Stimulated activated naive CD8-positive, alpha-beta T cell treated with anti-CD3 and anti-CD28 coated beads, Interleukin-15, amount 100 ng/mL, for 72 hours (primary cell): ENCODE measurements at regions not wholly inside any gene's neighbourhood (a gene's known extent, or its start where the extent isn't known, plus 50 kb on each side); places are given as distances from the start of the nearest gene placed in this dataset.

Source experiments
- ATAC-seq: fragments of 150-1000 bp; cut with Tn5 transposase; 2 replicates; pipeline ENCODE4 v1.10.0; 2021; ENCODE audit warnings: mild to moderate bottlenecking, moderate library complexity
- DNase-seq, 2 donors: peaks; one replicate each; pipeline ENCODE4 v3.0.0; 2021 to 2022
- H3K27ac Mint-ChIP-seq, 2 donors: one replicate each; pipeline ENCODE4 v1.8.0; 2022; ENCODE audit warnings: mild to moderate bottlenecking in 2 of 2, mixed read lengths in 2 of 2, moderate library complexity in 2 of 2
- H3K27me3 Mint-ChIP-seq: one replicate; pipeline ENCODE4 v1.8.0; 2022; ENCODE audit warnings: mixed read lengths
- H3K4me1 Mint-ChIP-seq: one replicate; pipeline ENCODE4 v1.8.0; 2022; ENCODE audit warnings: mild to moderate bottlenecking, mixed read lengths
- H3K4me3 Mint-ChIP-seq, 2 donors: one replicate each; pipeline ENCODE4 v1.8.0; 2022; ENCODE audit warnings: mild to moderate bottlenecking in 2 of 2, mixed read lengths in 2 of 2, moderate library complexity in 1 of 2
- H3K9me3 Mint-ChIP-seq, 2 donors: one replicate each; pipeline ENCODE4 v1.8.0; 2022; ENCODE audit warnings: mixed read lengths in 2 of 2

DNA sequence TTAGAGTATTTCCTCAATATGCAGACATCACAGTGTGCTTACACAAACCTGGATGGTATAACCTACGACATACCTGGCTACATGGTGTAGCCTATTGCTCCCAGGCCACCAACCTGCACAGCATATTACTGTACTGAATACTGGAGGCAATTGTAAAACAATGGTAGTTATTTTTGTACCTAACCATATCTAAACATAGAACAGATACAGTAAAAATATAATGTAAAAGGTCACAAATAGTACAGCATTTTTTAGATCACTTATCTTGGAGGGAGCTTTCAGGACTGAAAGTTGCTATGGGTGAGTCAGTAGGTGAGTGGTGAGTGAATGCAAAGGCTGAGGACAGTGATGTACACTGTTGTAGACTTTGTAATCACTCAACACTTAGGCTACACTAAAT lies 492.3 kb downstream of the MRPL39 start:
- H3K27ac Mint-ChIP-seq: no peak overlapping the region
- no peak for ATAC-seq

GRCh38 chr21:25107708-25108107 lies 499.6 kb downstream of the MRPL39 start:
- H3K9me3 Mint-ChIP-seq: peaks cover 0 to 5% of the 10 kb centered on the region in 2 donors
- H3K27me3 Mint-ChIP-seq: no peaks in the 10 kb centered on the region
- H3K4me3 Mint-ChIP-seq: no peak overlapping the region
- no peaks in the 10 kb centered on the region for H3K4me1 Mint-ChIP-seq
- no peak overlapping the region for H3K27ac Mint-ChIP-seq
- ATAC-seq (no peak), DNase-seq (no peak)

More for the DNA sequence above, 492.3 kb downstream of the MRPL39 start:
- H3K4me3 Mint-ChIP-seq: no peak overlapping the region
- H3K4me1 Mint-ChIP-seq: no peaks in the 10 kb centered on the region
- no peaks in the 10 kb centered on the region for H3K27me3 Mint-ChIP-seq
- H3K9me3 Mint-ChIP-seq: peaks cover 0 to 6% of the 10 kb centered on the region in 2 donors
- DNase-seq: no peak

DNA sequence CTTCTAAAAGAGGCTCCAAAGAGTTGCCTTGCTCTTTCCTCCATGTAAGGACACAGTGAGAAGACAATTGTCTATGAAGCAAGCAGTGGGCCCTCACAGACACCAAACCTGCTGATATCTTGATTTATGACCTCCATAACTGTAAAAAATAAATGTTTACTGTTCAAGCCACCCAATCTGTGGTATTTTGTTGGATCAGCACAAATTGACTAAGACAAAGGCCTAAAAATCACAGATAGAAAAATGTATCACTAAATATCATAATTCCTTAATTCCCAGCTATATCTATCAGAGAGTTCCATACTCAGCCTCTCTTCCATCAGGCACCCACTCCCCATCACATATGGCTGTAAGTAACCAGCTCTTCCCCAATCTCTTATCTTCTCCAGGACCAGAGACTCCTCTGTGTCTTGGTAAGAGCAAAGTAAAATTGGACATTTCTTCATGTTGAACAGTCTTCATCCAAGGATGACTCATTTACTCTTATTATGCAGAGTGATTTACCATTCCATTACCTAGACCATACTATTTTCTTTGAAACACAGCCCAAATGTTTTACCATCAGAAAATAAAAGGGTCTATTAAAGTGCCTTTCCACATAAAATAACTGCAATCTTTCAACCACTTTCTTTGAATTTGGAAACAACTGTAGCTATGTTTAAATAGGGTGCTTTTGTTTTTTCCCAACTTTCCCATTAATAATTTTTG lies 503.6 kb downstream of the MRPL39 start:
- Mint-ChIP-seq H3K4me3 (no peak overlapping the region), H3K27ac (no peak overlapping the region), H3K9me3 (peaks cover 0 to 5% of the 10 kb centered on the region in 2 donors), H3K4me1 (no peaks in the 10 kb centered on the region), H3K27me3 (no peaks in the 10 kb centered on the region)
- no peak for DNase-seq
- ATAC-seq: no peak

GRCh38 chr21:25097648-25098047 lies 509.6 kb downstream of the MRPL39 start:
- no peak for ATAC-seq
- Mint-ChIP-seq H3K4me3 (no peak overlapping the region), H3K4me1 (no peaks in the 10 kb centered on the region), H3K9me3 (no peaks in the 10 kb centered on the region), H3K27ac (no peak overlapping the region), H3K27me3 (no peaks in the 10 kb centered on the region)
- DNase-seq: no peak

DNA sequence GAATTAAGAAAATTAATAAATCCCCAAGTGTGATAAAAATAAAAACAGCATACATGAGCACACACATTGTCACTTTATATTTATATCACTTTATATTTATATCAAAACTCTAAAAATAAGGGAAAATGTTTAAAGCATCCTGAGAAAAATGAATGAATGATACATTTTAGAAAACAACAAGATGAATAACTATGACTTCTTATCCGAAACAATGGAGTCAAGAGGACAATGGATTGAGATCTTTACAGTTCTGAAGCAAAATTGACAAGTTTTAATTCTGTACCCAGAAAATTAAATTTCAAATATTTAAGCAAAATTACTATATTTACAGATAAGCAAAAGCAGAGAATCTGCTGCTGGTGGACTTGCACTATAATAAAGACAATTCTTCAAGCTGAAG lies 512.6 kb downstream of the MRPL39 start:
- Mint-ChIP-seq H3K4me3 (no peak overlapping the region), H3K4me1 (no peaks in the 10 kb centered on the region), H3K9me3 (no peaks in the 10 kb centered on the region), H3K27ac (no peak overlapping the region), H3K27me3 (no peaks in the 10 kb centered on the region)
- ATAC-seq (no peak), DNase-seq (no peak)

DNA sequence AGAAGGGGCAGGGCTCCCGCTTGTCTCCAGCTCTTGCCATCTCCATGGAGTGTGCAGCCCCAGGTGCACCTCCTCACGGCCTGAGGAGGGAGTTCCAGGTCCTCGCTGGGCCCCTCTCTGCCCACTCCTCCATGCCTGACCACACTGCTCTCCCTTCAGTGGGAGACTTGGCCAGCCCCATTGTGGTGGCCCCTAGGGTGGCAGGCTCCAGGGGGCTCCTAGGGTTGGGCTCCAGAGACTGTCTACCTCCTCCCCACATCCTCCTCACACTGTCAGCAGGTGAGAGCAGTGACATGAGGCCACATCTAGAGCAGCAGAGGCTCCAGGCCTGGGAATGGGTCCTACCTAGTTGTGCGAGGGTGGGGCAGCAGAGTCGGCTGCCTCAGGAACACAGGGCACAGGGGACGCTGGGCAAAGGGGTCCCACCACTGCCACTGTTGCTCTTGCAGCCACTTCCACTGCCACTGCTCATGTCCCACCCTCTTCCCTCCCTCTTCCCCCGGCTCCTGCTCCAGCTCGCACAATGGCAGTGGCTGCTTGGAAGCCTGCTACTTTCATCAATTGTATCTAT lies 514.8 kb downstream of the MRPL39 start:
- DNase-seq (no peak), ATAC-seq (no peak)
- no peak overlapping the region for H3K27ac Mint-ChIP-seq
- no peaks in the 10 kb centered on the region for H3K4me1 Mint-ChIP-seq
- no peaks in the 10 kb centered on the region for H3K27me3 Mint-ChIP-seq
- no peaks in the 10 kb centered on the region for H3K9me3 Mint-ChIP-seq
- H3K4me3 Mint-ChIP-seq: no peak overlapping the region

DNA sequence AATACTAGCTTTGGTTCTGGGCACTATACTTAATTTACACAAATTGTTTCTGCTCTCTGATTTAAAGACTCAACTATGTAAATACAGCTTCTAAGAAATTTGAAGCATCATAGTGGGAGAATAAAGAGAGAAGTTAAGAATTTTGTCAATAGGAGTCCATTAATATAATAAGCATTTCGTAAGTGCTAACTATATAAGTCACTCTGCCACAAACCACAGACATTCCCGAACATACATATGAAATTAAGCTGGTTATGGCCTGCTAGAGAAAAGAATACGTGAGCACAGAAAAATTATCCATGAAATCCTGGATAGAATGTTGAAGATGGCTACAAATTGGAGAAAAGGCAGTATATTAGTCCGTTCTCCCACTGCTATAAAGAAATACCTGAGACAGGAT lies 526.2 kb downstream of the MRPL39 start:
- ATAC-seq: no peak
- no peak overlapping the region for H3K27ac Mint-ChIP-seq
- no peaks in the 10 kb centered on the region for H3K9me3 Mint-ChIP-seq
- no peak overlapping the region for H3K4me3 Mint-ChIP-seq
- no peak for DNase-seq
- H3K4me1 Mint-ChIP-seq: no peaks in the 10 kb centered on the region
- no peaks in the 10 kb centered on the region for H3K27me3 Mint-ChIP-seq

DNA sequence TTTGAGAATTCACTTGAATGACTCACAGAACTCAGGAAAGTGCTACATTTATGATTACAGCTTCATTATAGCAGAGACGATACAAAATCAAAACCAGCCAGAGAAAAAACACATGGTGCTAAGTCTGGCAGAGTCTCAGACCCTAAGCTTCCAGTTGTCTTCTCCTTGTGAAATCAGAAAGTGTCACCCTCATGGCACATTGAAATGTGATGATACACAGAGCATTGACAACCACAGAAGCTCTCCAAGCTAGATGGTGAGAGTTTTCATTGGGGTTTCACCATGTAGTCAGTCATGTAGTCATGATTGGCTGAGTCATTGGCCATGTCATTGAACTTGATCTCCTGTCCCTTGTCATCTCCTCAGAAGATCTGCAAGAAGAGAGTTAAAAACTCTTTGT lies 526.6 kb downstream of the MRPL39 start:
- H3K27ac Mint-ChIP-seq: no peak overlapping the region
- H3K4me3 Mint-ChIP-seq: no peak overlapping the region
- no peak for DNase-seq

GRCh38 chr21:25080141-25080540 lies 527.1 kb downstream of the MRPL39 start:
- Mint-ChIP-seq H3K9me3 (no peaks in the 10 kb centered on the region), H3K27ac (no peak overlapping the region), H3K27me3 (no peaks in the 10 kb centered on the region), H3K4me1 (no peaks in the 10 kb centered on the region), H3K4me3 (no peak overlapping the region)
- no peak for DNase-seq
- ATAC-seq: no peak

More for the DNA sequence above, 526.6 kb downstream of the MRPL39 start:
- no peaks in the 10 kb centered on the region for H3K27me3 Mint-ChIP-seq
- ATAC-seq: peak; percentile 37
- no peaks in the 10 kb centered on the region for H3K4me1 Mint-ChIP-seq
- H3K9me3 Mint-ChIP-seq: no peaks in the 10 kb centered on the region

DNA sequence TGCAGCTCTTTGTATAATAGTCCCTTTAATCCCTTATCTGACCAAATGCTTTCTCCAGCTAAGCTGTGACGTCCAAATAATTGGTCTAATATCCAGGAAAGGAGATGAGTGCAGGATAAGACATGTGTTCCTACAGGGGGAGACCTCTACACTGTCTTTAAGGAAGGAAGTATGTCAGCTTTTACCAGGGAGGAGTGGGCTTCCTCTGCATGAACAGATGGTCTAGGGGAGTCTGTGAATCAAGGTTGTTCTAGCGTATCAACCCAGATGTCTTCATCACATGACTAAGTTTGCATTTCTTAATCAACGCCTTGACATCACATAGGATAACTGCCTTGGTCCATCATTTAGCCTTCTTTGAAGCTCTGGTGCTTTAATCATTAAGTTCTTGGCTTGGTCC lies 528.2 kb downstream of the MRPL39 start:
- Mint-ChIP-seq H3K27ac (no peak overlapping the region), H3K4me1 (no peaks in the 10 kb centered on the region), H3K9me3 (no peaks in the 10 kb centered on the region), H3K27me3 (no peaks in the 10 kb centered on the region), H3K4me3 (no peak overlapping the region)
- ATAC-seq (no peak), DNase-seq (no peak)

GRCh38 chr21:25062061-25062460 lies 545.2 kb downstream of the MRPL39 start:
- Mint-ChIP-seq H3K4me1 (no peaks in the 10 kb centered on the region), H3K27me3 (no peaks in the 10 kb centered on the region), H3K4me3 (no peak overlapping the region), H3K27ac (no peak overlapping the region), H3K9me3 (peaks cover 0 to 4% of the 10 kb centered on the region in 2 donors)
- ATAC-seq: no peak
- no peak for DNase-seq

DNA sequence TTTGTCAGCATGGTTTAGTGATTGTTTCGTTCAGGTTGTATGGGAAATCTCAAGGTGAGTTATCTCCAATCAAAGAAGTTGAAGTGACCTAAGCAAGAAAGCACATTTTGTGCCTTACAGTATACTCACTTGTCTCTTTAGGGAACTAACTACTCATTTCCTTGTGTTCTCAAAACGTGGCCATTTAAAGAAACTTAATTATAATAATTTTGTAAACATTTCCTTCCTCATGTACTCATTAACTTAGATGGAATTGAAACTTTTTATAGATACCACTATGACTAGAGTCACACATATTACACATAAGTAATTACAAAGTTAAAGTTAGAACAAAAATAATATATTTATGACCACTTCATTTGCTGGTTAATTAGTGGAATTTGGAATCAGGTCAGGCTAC lies 552.6 kb downstream of the MRPL39 start:
- peaks cover 6 to 11% of the 10 kb centered on the region in 2 donors for H3K9me3 Mint-ChIP-seq
- no peaks in the 10 kb centered on the region for H3K4me1 Mint-ChIP-seq
- H3K4me3 Mint-ChIP-seq: no peak overlapping the region
- DNase-seq: no peak
- no peak for ATAC-seq
- no peak overlapping the region for H3K27ac Mint-ChIP-seq
- H3K27me3 Mint-ChIP-seq: no peaks in the 10 kb centered on the region

DNA sequence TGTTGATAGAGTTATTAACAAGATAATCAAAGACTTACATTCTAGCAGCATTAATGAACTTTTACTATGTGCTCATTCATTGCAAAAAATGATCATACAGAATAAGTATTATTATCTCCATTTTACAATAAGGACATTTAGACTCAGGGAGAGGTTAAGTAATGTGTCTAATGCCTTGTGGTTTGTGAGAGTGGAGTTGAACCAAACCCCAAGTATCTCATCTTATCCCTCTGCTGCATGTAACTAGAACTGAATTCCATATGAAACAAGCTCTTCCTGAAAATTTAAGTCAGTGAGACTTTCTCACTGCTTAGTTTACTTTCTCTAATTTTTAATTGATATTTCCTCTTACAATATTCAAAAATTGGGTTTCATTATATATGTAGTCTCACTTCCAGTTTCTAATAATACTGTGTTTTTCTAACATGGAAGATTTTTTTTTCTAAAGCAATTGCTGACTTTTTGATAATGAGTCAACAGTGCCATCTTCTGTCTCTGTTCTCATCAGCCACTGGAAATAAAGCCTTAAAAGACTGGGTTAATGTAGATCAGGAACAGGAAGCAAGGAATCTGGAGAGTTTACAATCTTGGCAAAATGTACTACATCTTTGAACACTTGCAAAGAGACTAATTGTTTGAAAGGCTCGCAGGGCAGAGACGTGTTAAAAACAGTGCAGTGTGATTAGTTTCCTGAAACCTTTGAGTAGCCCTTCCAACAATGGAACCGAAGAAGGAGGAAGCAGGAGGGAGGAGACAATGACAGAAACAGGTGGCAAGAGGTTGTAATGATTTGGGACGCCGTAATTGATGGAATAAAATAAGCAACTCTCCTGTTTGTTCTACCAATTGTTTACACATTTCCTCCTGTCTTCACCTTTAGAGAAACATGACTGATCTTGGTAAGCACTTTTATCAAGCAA lies 567.6 kb downstream of the MRPL39 start:
- no peak for DNase-seq
- H3K27me3 Mint-ChIP-seq: no peaks in the 10 kb centered on the region
- no peaks in the 10 kb centered on the region for H3K9me3 Mint-ChIP-seq
- H3K27ac Mint-ChIP-seq: no peak overlapping the region
- no peak overlapping the region for H3K4me3 Mint-ChIP-seq
- H3K4me1 Mint-ChIP-seq: no peaks in the 10 kb centered on the region
- no peak for ATAC-seq

- no peaks in the 10 kb centered on the region for H3K27me3 Mint-ChIP-seq
- ATAC-seq (no peak), DNase-seq (no peak)
- no peaks in the 10 kb centered on the region for H3K9me3 Mint-ChIP-seq
- no peaks in the 10 kb centered on the region for H3K4me1 Mint-ChIP-seq
- no peak overlapping the region for H3K4me3 Mint-ChIP-seq
- H3K27ac Mint-ChIP-seq: no peak overlapping the region
Measured at GRCh38 chr21:25036775-25037174, 570.5 kb downstream of the MRPL39 start.

DNA sequence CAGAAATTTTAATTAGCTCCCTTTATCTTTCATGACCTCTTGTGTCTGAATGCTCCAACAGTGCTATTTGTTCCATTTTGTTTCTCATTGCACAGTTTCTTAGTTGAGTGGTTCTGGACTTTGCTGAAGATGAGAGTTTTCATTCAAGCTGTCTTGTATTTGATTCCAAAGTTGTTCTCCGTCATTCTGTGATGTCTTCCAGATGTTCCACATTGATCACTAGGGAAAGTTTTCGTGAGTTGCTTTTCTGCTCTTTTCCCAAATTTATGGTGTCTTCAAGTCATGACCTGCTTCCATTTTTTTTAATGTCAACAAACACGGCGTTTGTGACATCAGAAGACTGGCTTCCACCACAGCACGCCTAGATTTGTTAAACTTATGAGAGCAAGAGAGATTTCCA lies 575.5 kb downstream of the MRPL39 start:
- ATAC-seq (no peak), DNase-seq (no peak)
- H3K4me1 Mint-ChIP-seq: no peaks in the 10 kb centered on the region
- H3K27ac Mint-ChIP-seq: no peak overlapping the region
- no peaks in the 10 kb centered on the region for H3K9me3 Mint-ChIP-seq
- H3K27me3 Mint-ChIP-seq: no peaks in the 10 kb centered on the region
- H3K4me3 Mint-ChIP-seq: no peak overlapping the region

- H3K27ac Mint-ChIP-seq: no peak overlapping the region
- ATAC-seq (no peak), DNase-seq (no peak)
- peaks cover 4 to 5% of the 10 kb centered on the region in 2 donors for H3K9me3 Mint-ChIP-seq
- H3K4me1 Mint-ChIP-seq: no peaks in the 10 kb centered on the region
- H3K27me3 Mint-ChIP-seq: no peaks in the 10 kb centered on the region
- no peak overlapping the region for H3K4me3 Mint-ChIP-seq
Measured at GRCh38 chr21:25029580-25029979, 577.7 kb downstream of the MRPL39 start.
